HG03558 (cell line): ENCODE measurements at regions not wholly inside any gene's neighbourhood (a gene's known extent, or its start where the extent isn't known, plus 50 kb on each side); places are given as distances from the start of the nearest gene placed in this dataset.

Source experiments
- ATAC-seq: cut with Tn5 transposase; IDR thresholded peaks from one replicate; pipeline ENCODE4 v1.9.1; 2021; ENCODE audit warnings: moderate number of reproducible peaks; ENCODE audit not compliant: unreplicated experiment; ENCODE audit errors: extremely low read depth

GRCh38 chr10:113967126-113967525, 76.5 kb upstream of the ADRB1 start:
- ATAC-seq, result no peak

GRCh38 chr10:113970641-113971040, 73.0 kb upstream of the ADRB1 start:
- ATAC-seq, result no peak

GRCh38 chr10:113971349-113971973, 72.2 kb upstream of the ADRB1 start:
- no peak for ATAC-seq

GRCh38 chr10:113977174-113977573, 66.5 kb upstream of the ADRB1 start:
- no peak for ATAC-seq

GRCh38 chr10:113978802-113979201, 64.9 kb upstream of the ADRB1 start:
- ATAC-seq, result no peak

GRCh38 chr10:113979409-113979808, 64.3 kb upstream of the ADRB1 start:
- no peak for ATAC-seq

- ATAC-seq, result no peak
These were observed 63.1 kb upstream of the ADRB1 start for GRCh38 chr10:113980408-113981087.

GRCh38 chr10:113982296-113982695, 61.4 kb upstream of the ADRB1 start:
- ATAC-seq, result no peak

- ATAC-seq, result peak; percentile 77
These were observed 60.9 kb upstream of the ADRB1 start for GRCh38 chr10:113982769-113983168.

- no peak for ATAC-seq
These were observed 60.1 kb upstream of the ADRB1 start for GRCh38 chr10:113983552-113983951.

- ATAC-seq, result no peak
These were observed 58.3 kb upstream of the ADRB1 start for GRCh38 chr10:113985297-113985844.

- no peak for ATAC-seq
These were observed 57.4 kb upstream of the ADRB1 start for GRCh38 chr10:113986316-113986715.

GRCh38 chr10:113987156-113987555, 56.5 kb upstream of the ADRB1 start:
- no peak for ATAC-seq

GRCh38 chr10:113987805-113988204, 55.9 kb upstream of the ADRB1 start:
- no peak for ATAC-seq

- ATAC-seq, result no peak
These were observed 55.1 kb upstream of the ADRB1 start for GRCh38 chr10:113988535-113988934.

- no peak for ATAC-seq
These were observed 52.4 kb upstream of the ADRB1 start for GRCh38 chr10:113991091-113991860.

GRCh38 chr10:113992471-113993011, 51.1 kb upstream of the ADRB1 start:
- ATAC-seq, result no peak

- no peak for ATAC-seq
These were observed 50.1 kb upstream of the ADRB1 start for GRCh38 chr10:113993489-113993991.
